ENCODE measurements at regions not wholly inside any gene's neighbourhood (a gene's known extent, or its start where the extent isn't known, plus 50 kb on each side); places are given as distances from the start of the nearest gene placed in this dataset.

GRCh38 chr15:53843166-53843565, 83.7 kb upstream of the WDR72 start:
- Histone ChIP-seq H3K9me3 (ENCODE audit: severe bottlenecking) (no peaks in the 10 kb centered on the region), H3K36me3 (no peaks in the 10 kb centered on the region), H3K27ac (no peak overlapping the region), H3K4me3 (ENCODE audit: low read depth, low read length) (no peak overlapping the region), H3K27me3 (ENCODE audit: insufficient read depth, low read depth, severe bottlenecking) (no peaks in the 10 kb centered on the region)
- no peak for TF ChIP-seq CTCF (IDR thresholded peaks at IDR 0.05; ENCODE audit: low read depth, low read length)
- DNase-seq, result no peak

DNA sequence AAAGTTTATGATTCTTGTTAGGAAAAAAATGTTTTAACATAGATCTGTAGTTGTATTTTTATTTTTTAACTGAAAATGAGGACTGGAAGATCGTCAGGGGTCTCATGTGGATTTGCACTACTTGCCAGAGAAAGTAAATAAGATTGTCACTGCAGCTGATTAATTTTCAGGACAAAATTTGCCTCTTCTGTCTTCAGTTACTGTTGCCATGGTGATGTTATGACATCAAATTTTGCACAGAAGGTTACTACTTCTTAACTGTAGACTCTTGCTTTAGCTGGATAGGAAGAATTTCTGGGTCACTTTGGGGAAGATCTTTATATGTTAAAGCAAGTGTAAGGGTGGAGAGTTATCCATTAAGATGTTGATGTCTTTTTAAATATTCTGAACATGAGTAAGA, 82.2 kb upstream of the WDR72 start:
- no peak for TF ChIP-seq CTCF (IDR thresholded peaks at IDR 0.05; ENCODE audit: low read depth, low read length)
- DNase-seq, result no peak
- no peaks in the 10 kb centered on the region for H3K36me3 ChIP-seq

GRCh38 chr15:53840681-53841080, 81.2 kb upstream of the WDR72 start:
- H3K9me3 ChIP-seq (ENCODE audit: severe bottlenecking), result no peaks in the 10 kb centered on the region
- no peak overlapping the region for H3K4me3 ChIP-seq (ENCODE audit: low read depth, low read length)
- H3K27me3 ChIP-seq (ENCODE audit: insufficient read depth, low read depth, severe bottlenecking), result no peaks in the 10 kb centered on the region
- H3K27ac ChIP-seq, result no peak overlapping the region
- no peak for TF ChIP-seq CTCF (IDR thresholded peaks at IDR 0.05; ENCODE audit: low read depth, low read length)
- no peak for DNase-seq
- no peaks in the 10 kb centered on the region for H3K36me3 ChIP-seq

More for the DNA sequence above, 82.2 kb upstream of the WDR72 start:
- Histone ChIP-seq H3K9me3 (ENCODE audit: severe bottlenecking) (no peaks in the 10 kb centered on the region), H3K4me3 (ENCODE audit: low read depth, low read length) (no peak overlapping the region), H3K27ac (no peak overlapping the region), H3K27me3 (ENCODE audit: insufficient read depth, low read depth, severe bottlenecking) (no peaks in the 10 kb centered on the region)

- Histone ChIP-seq H3K9me3 (ENCODE audit: severe bottlenecking) (no peaks in the 10 kb centered on the region), H3K4me3 (ENCODE audit: low read depth, low read length) (no peak overlapping the region), H3K27ac (no peak overlapping the region), H3K27me3 (ENCODE audit: insufficient read depth, low read depth, severe bottlenecking) (no peaks in the 10 kb centered on the region), H3K36me3 (no peaks in the 10 kb centered on the region)
- TF ChIP-seq CTCF (IDR thresholded peaks at IDR 0.05; ENCODE audit: low read depth, low read length), result no peak
- peak; percentile 29 for DNase-seq
Measured at GRCh38 chr15:53837263-53837662, 77.8 kb upstream of the WDR72 start.

GRCh38 chr15:53836618-53837017, 77.2 kb upstream of the WDR72 start:
- Histone ChIP-seq H3K36me3 (no peaks in the 10 kb centered on the region), H3K9me3 (ENCODE audit: severe bottlenecking) (no peaks in the 10 kb centered on the region), H3K27me3 (ENCODE audit: insufficient read depth, low read depth, severe bottlenecking) (no peaks in the 10 kb centered on the region), H3K4me3 (ENCODE audit: low read depth, low read length) (no peak overlapping the region), H3K27ac (no peak overlapping the region)
- DNase-seq, result no peak
- no peak for TF ChIP-seq CTCF (IDR thresholded peaks at IDR 0.05; ENCODE audit: low read depth, low read length)

- no peak for TF ChIP-seq CTCF (IDR thresholded peaks at IDR 0.05; ENCODE audit: low read depth, low read length)
- H3K36me3 ChIP-seq, result no peaks in the 10 kb centered on the region
- no peaks in the 10 kb centered on the region for H3K9me3 ChIP-seq (ENCODE audit: severe bottlenecking)
- no peak overlapping the region for H3K27ac ChIP-seq
- DNase-seq, result no peak
- no peak overlapping the region for H3K4me3 ChIP-seq (ENCODE audit: low read depth, low read length)
- no peaks in the 10 kb centered on the region for H3K27me3 ChIP-seq (ENCODE audit: insufficient read depth, low read depth, severe bottlenecking)
Measured at GRCh38 chr15:53835309-53835708, 75.8 kb upstream of the WDR72 start.
